Muscle of leg (tissue), 3 donors: ENCODE measurements at regions not wholly inside any gene's neighbourhood (a gene's known extent, or its start where the extent isn't known, plus 50 kb on each side); places are given as distances from the start of the nearest gene placed in this dataset.
A peak's percentile ranks its signal among the peaks of the same experiment; 100 is the strongest.

Experiments used
- DNase-seq: peaks from one replicate; pipeline ENCODE4 v3.0.0; 2013
- H3K27ac ChIP-seq: one replicate; pipeline ENCODE4 v1.5.1; 2013; ENCODE audit warnings: mild to moderate bottlenecking, low read length, control low read depth
- H3K27me3 ChIP-seq: one replicate; pipeline ENCODE4 v1.6.1; 2013; ENCODE audit warnings: low read length; ENCODE audit not compliant: control insufficient read depth, insufficient read depth
- H3K36me3 ChIP-seq: one replicate; pipeline ENCODE4 v1.6.1; 2013; ENCODE audit warnings: low read length; ENCODE audit not compliant: control insufficient read depth, insufficient read depth
- H3K4me1 ChIP-seq: one replicate; pipeline ENCODE4 v1.6.1; 2013; ENCODE audit warnings: low read length; ENCODE audit not compliant: control insufficient read depth, insufficient read depth
- H3K4me3 ChIP-seq: one replicate; pipeline ENCODE4 v1.5.1; 2013; ENCODE audit warnings: low read length, control low read depth
- H3K9me3 ChIP-seq: replicated peaks from 2 replicates; pipeline ENCODE4 v1.6.1; 2013; ENCODE audit warnings: low read depth, low read length; ENCODE audit not compliant: control insufficient read depth
- WGBS: methylation state at CpG from one replicate; pipeline ENCODE4 v1.1.5; 2013; ENCODE audit warnings: missing lambda C conversion rate; ENCODE audit not compliant: insufficient coverage; 5-methylcytosine and 5-hydroxymethylcytosine counted together

GRCh38 chr7:25944777-25945515, 207.1 kb upstream of the NFE2L3 start:
- peaks cover 3% of the 10 kb centered on the region for H3K27me3 ChIP-seq

GRCh38 chr7:25945608-25946007, 206.4 kb upstream of the NFE2L3 start:
- H3K27ac ChIP-seq = no peak overlapping the region
- H3K4me1 ChIP-seq = peaks cover 18% of the 10 kb centered on the region
- H3K36me3 ChIP-seq = no peaks in the 10 kb centered on the region
- H3K4me3 ChIP-seq = no peak overlapping the region
- H3K27me3 ChIP-seq = peaks cover 10% of the 10 kb centered on the region
- H3K9me3 ChIP-seq = no peaks in the 10 kb centered on the region
- DNase-seq = no peak

More at GRCh38 chr7:25944777-25945515, 207.1 kb upstream of the NFE2L3 start:
- Histone ChIP-seq H3K9me3 (no peaks in the 10 kb centered on the region), H3K4me3 (no peak overlapping the region), H3K4me1 (peaks cover 11% of the 10 kb centered on the region), H3K27ac (no peak overlapping the region), H3K36me3 (no peaks in the 10 kb centered on the region)
- DNase-seq = peak; percentile 53
- WGBS = 19% methylated on average over 6 of the region's 8 CpGs

- Histone ChIP-seq H3K27me3 (peaks cover 10% of the 10 kb centered on the region), H3K4me3 (no peak overlapping the region), H3K4me1 (peaks cover 18% of the 10 kb centered on the region), H3K36me3 (no peaks in the 10 kb centered on the region), H3K27ac (no peak overlapping the region), H3K9me3 (no peaks in the 10 kb centered on the region)
- no peak for DNase-seq
- WGBS = 100% methylated on average over 2 of the region's 4 CpGs
These were observed 205.8 kb upstream of the NFE2L3 start for GRCh38 chr7:25946181-25946580.

- H3K27me3 ChIP-seq = peaks cover 10% of the 10 kb centered on the region
- no peaks in the 10 kb centered on the region for H3K9me3 ChIP-seq
- no peak overlapping the region for H3K27ac ChIP-seq
- H3K4me3 ChIP-seq = no peak overlapping the region
- H3K36me3 ChIP-seq = no peaks in the 10 kb centered on the region
- DNase-seq = no peak
- WGBS = 76% methylated on average over 6 of the region's 13 CpGs
- peaks cover 24% of the 10 kb centered on the region for H3K4me1 ChIP-seq
These were observed 204.1 kb upstream of the NFE2L3 start for GRCh38 chr7:25947669-25948516.

- 3% methylated on average over 23 of the region's 32 CpGs for WGBS
- H3K27ac ChIP-seq = peak overlapping the region; percentile 39
These were observed 202.1 kb upstream of the NFE2L3 start for GRCh38 chr7:25949736-25950487.

GRCh38 chr7:25950488-25951413, 201.2 kb upstream of the NFE2L3 start:
- peak overlapping the region; percentile 39 for H3K27ac ChIP-seq
- H3K9me3 ChIP-seq = no peaks in the 10 kb centered on the region
- H3K4me3 ChIP-seq = peak overlapping the region; percentile 68
- H3K4me1 ChIP-seq = peaks cover 18% of the 10 kb centered on the region
- H3K36me3 ChIP-seq = no peaks in the 10 kb centered on the region
- WGBS = 0% methylated on average over 73 of the region's 86 CpGs
- peaks cover 10% of the 10 kb centered on the region for H3K27me3 ChIP-seq
- DNase-seq = peak; percentile 97

More at GRCh38 chr7:25949736-25950487, 202.1 kb upstream of the NFE2L3 start:
- Histone ChIP-seq H3K9me3 (no peaks in the 10 kb centered on the region), H3K36me3 (no peaks in the 10 kb centered on the region), H3K27me3 (peaks cover 10% of the 10 kb centered on the region), H3K4me1 (peaks cover 21% of the 10 kb centered on the region), H3K4me3 (peak overlapping the region; percentile 68)
- DNase-seq = no peak

GRCh38 chr7:25951414-25952260, 200.4 kb upstream of the NFE2L3 start:
- Histone ChIP-seq H3K27me3 (peaks cover 10% of the 10 kb centered on the region), H3K4me1 (peaks cover 18% of the 10 kb centered on the region), H3K4me3 (peak overlapping the region; percentile 68), H3K9me3 (no peaks in the 10 kb centered on the region), H3K36me3 (no peaks in the 10 kb centered on the region), H3K27ac (peak overlapping the region; percentile 59)
- under 1% methylated on average over 23 of the region's 46 CpGs for WGBS
- peak; percentile 51 for DNase-seq

GRCh38 chr7:25952261-25953057, 199.5 kb upstream of the NFE2L3 start:
- Histone ChIP-seq H3K36me3 (no peaks in the 10 kb centered on the region), H3K27ac (no peak overlapping the region), H3K27me3 (peaks cover 10% of the 10 kb centered on the region), H3K4me3 (no peak overlapping the region), H3K4me1 (peaks cover 18% of the 10 kb centered on the region), H3K9me3 (no peaks in the 10 kb centered on the region)
- WGBS = 52% methylated on average over 10 of the region's 19 CpGs
- no peak for DNase-seq
